Esophagus squamous epithelium (tissue), 5 donors: ENCODE measurements at regions not wholly inside any gene's neighbourhood (a gene's known extent, or its start where the extent isn't known, plus 50 kb on each side); places are given as distances from the start of the nearest gene placed in this dataset.
"Not testable (repeated sequence)": the region's sequence is repeated elsewhere in the genome, so short reads cannot be mapped to it uniquely, and the experiment has no call there.

ENCODE experiments used
- DNase-seq: peaks from one replicate; lab custom pipeline; 2025; lab: John Stamatoyannopoulos, UW
- H3K27ac ChIP-seq, 4 donors: fragments of 200-600 bp; sonication (generic); one replicate each; pipeline ENCODE4 v1.5.1; 2016 to 2019; ENCODE audit warnings: mild to moderate bottlenecking in 1 of 4
- H3K27me3 ChIP-seq, 4 donors: fragments of 200-600 bp; sonication (generic); 1 replicate in 3 of 4; 2 replicates in 1 of 4; pipeline versions ENCODE4 v1.5.1 to v1.6.0; 2017 to 2021; ENCODE audit warnings: antibody characterized with exemption in 1 of 4
- H3K36me3 ChIP-seq, 3 donors: fragments of 200-600 bp; sonication (generic); one replicate each; pipeline ENCODE4 v1.5.1; 2016 to 2019
- H3K4me1 ChIP-seq, 3 donors: fragments of 200-600 bp; sonication (generic); one replicate each; pipeline ENCODE4 v1.5.1; 2017 to 2019
- H3K4me3 ChIP-seq, 4 donors: fragments of 200-600 bp; sonication (generic); 1 replicate in 3 of 4; 2 replicates in 1 of 4; pipeline ENCODE4 v1.5.1; 2016 to 2019; ENCODE audit warnings: mild to moderate bottlenecking in 2 of 4, moderate library complexity in 1 of 4
- H3K9me3 ChIP-seq, 3 donors: fragments of 200-600 bp; sonication (generic); one replicate each; pipeline ENCODE4 v1.5.1; 2016 to 2019
- CTCF ChIP-seq, 6 experiments: fragments of 450-650 bp in 4 of 6; fragments of 200-600 bp in 2 of 6; sonication (generic) in 2 of 6; IDR thresholded peaks; one replicate each; pipeline ENCODE4 v1.5.1; 2016 to 2019; ENCODE audit warnings: antibody characterized with exemption in 6 of 6, mild to moderate bottlenecking in 4 of 6, moderate library complexity in 4 of 6
- POLR2A ChIP-seq, 4 donors: fragments of 450-650 bp; IDR thresholded peaks; one replicate each; pipeline ENCODE4 v1.6.1; 2017; ENCODE audit warnings: antibody characterized with exemption in 4 of 4, mild to moderate bottlenecking in 4 of 4, moderate library complexity in 3 of 4
- WGBS, 2 donors: methylation state at CpG; one replicate each; pipeline ENCODE4 v1.1.5; 2018; 5-methylcytosine and 5-hydroxymethylcytosine counted together
- intact Hi-C: fragments of 100-400 bp; cut with DNase I; formaldehyde crosslinking; loops from one replicate; pipeline ENCODE4 v1.15.0; 2022
- donor health status: DM: yes; HTN: yes; CAD: no.

GRCh38 chr11:90493379-90493778, 270.5 kb upstream of the CHORDC1 start:
- Histone ChIP-seq H3K36me3 (no peaks in the 10 kb centered on the region), H3K4me3 (no peak overlapping the region), H3K27me3 (no peaks in the 10 kb centered on the region), H3K9me3 (no peaks in the 10 kb centered on the region), H3K4me1 (no peaks in the 10 kb centered on the region), H3K27ac (no peak overlapping the region)
- intact Hi-C loops: no loop called here
- TF ChIP-seq CTCF (IDR thresholded peaks at IDR 0.05) (no peak), POLR2A (IDR thresholded peaks at IDR 0.05) (no peak)
- DNase-seq: no peak

- DNase-seq: no peak
- intact Hi-C loops: no loop called here
- H3K36me3 ChIP-seq: no peaks in the 10 kb centered on the region
- no peak overlapping the region for H3K4me3 ChIP-seq
- TF ChIP-seq CTCF (IDR thresholded peaks at IDR 0.05) (no peak), POLR2A (IDR thresholded peaks at IDR 0.05) (no peak)
- no peaks in the 10 kb centered on the region for H3K27me3 ChIP-seq
- no peaks in the 10 kb centered on the region for H3K9me3 ChIP-seq
- H3K27ac ChIP-seq: no peak overlapping the region
- no peaks in the 10 kb centered on the region for H3K4me1 ChIP-seq
- WGBS, 2 donors: 39 to 45% methylated on average over 2 of the region's 2 CpGs
These were observed 268.6 kb upstream of the CHORDC1 start for GRCh38 chr11:90491466-90491865.

- H3K36me3 ChIP-seq: no peaks in the 10 kb centered on the region
- H3K27ac ChIP-seq: no peak overlapping the region
- TF ChIP-seq CTCF (IDR thresholded peaks at IDR 0.05) (peak in 5 of 6 experiments; percentile 21 to 63 (median 34)), POLR2A (IDR thresholded peaks at IDR 0.05) (no peak)
- intact Hi-C loops: no loop called here
- no peaks in the 10 kb centered on the region for H3K4me1 ChIP-seq
- no peaks in the 10 kb centered on the region for H3K9me3 ChIP-seq
- DNase-seq: no peak
- no peak overlapping the region for H3K4me3 ChIP-seq
- WGBS, 2 donors: 26 to 34% methylated on average over 2 of the region's 2 CpGs
- no peaks in the 10 kb centered on the region for H3K27me3 ChIP-seq
These were observed 253.7 kb upstream of the CHORDC1 start for GRCh38 chr11:90476442-90477007.

- Histone ChIP-seq H3K4me1 (no peaks in the 10 kb centered on the region), H3K27me3 (no peaks in the 10 kb centered on the region), H3K4me3 (no peak overlapping the region), H3K27ac (no peak overlapping the region), H3K9me3 (no peaks in the 10 kb centered on the region), H3K36me3 (no peaks in the 10 kb centered on the region)
- TF ChIP-seq POLR2A (IDR thresholded peaks at IDR 0.05) (no peak), CTCF (IDR thresholded peaks at IDR 0.05) (no peak)
- WGBS, 2 donors: 21 to 31% methylated on average over 2 of the region's 2 CpGs
- DNase-seq: no peak
- intact Hi-C loops: no loop called here
These were observed 246.1 kb upstream of the CHORDC1 start for GRCh38 chr11:90468923-90469322.

GRCh38 chr11:90465553-90465952, 242.7 kb upstream of the CHORDC1 start:
- intact Hi-C loops: no loop called here
- 92% methylated on average over 4 to 5 of the region's 5 CpGs for WGBS, 2 donors
- Histone ChIP-seq H3K9me3 (no peaks in the 10 kb centered on the region), H3K4me1 (no peaks in the 10 kb centered on the region), H3K27me3 (no peaks in the 10 kb centered on the region), H3K27ac (no peak overlapping the region), H3K4me3 (no peak overlapping the region), H3K36me3 (no peaks in the 10 kb centered on the region)
- no peak for TF ChIP-seq CTCF (IDR thresholded peaks at IDR 0.05)
- no peak for TF ChIP-seq POLR2A (IDR thresholded peaks at IDR 0.05)
- DNase-seq: no peak

- H3K4me1 ChIP-seq, H3K27ac ChIP-seq, H3K36me3 ChIP-seq, intact Hi-C loops, H3K4me3 ChIP-seq, H3K9me3 ChIP-seq, H3K27me3 ChIP-seq, DNase-seq: not testable (repeated sequence)
- 39 to 52% methylated on average over 6 of the region's 6 CpGs for WGBS, 2 donors
These were observed 232.6 kb upstream of the CHORDC1 start for GRCh38 chr11:90455347-90455920.
